T1000 (cell line): ENCODE measurements at regions not wholly inside any gene's neighbourhood (a gene's known extent, or its start where the extent isn't known, plus 50 kb on each side); places are given as distances from the start of the nearest gene placed in this dataset.
"Not testable (repeated sequence)": the region's sequence is repeated elsewhere in the genome, so short reads cannot be mapped to it uniquely, and the experiment has no call there.

Source experiments
- DNase-seq: peaks from one replicate; lab custom pipeline; 2025; ENCODE audit warnings: mixed read lengths; lab: John Stamatoyannopoulos, UW

GRCh38 chr1:163571950-163572349 is 250.2 kb downstream of the NUF2 start:
- no peak for DNase-seq

GRCh38 chr1:163574119-163574518 is 252.4 kb downstream of the NUF2 start:
- no peak for DNase-seq

- DNase-seq = no peak
Observed at GRCh38 chr1:163580926-163581325, 259.2 kb downstream of the NUF2 start.

- DNase-seq = no peak
Observed at GRCh38 chr1:163583661-163584181, 262.0 kb downstream of the NUF2 start.

- DNase-seq = no peak
Observed at GRCh38 chr1:163585796-163586195, 264.0 kb downstream of the NUF2 start.

GRCh38 chr1:163588796-163589195 is 267.0 kb downstream of the NUF2 start:
- DNase-seq = no peak

GRCh38 chr1:163589735-163590134 is 268.0 kb downstream of the NUF2 start:
- no peak for DNase-seq

- not testable (repeated sequence) for DNase-seq
Observed at GRCh38 chr1:163591131-163591530, 269.4 kb downstream of the NUF2 start.

GRCh38 chr1:163592623-163593022 is 270.9 kb downstream of the NUF2 start:
- DNase-seq = not testable (repeated sequence)

GRCh38 chr1:163596106-163596505 is 274.4 kb downstream of the NUF2 start:
- not testable (repeated sequence) for DNase-seq

GRCh38 chr1:163596541-163597258 is 274.9 kb downstream of the NUF2 start:
- DNase-seq = no peak

- DNase-seq = no peak
Observed at GRCh38 chr1:163604321-163604720, 282.6 kb downstream of the NUF2 start.

- no peak for DNase-seq
Observed at GRCh38 chr1:163604896-163605295, 283.1 kb downstream of the NUF2 start.

GRCh38 chr1:163608979-163609378 is 287.2 kb downstream of the NUF2 start:
- no peak for DNase-seq

- DNase-seq = no peak
Observed at GRCh38 chr1:163609858-163610257, 288.1 kb downstream of the NUF2 start.

- no peak for DNase-seq
Observed at GRCh38 chr1:163610486-163610885, 288.7 kb downstream of the NUF2 start.

- no peak for DNase-seq
Observed at GRCh38 chr1:163614361-163614760, 292.6 kb downstream of the NUF2 start.

- DNase-seq = no peak
Observed at GRCh38 chr1:163628034-163628773, 306.4 kb downstream of the NUF2 start.

- no peak for DNase-seq
Observed at GRCh38 chr1:163632269-163632668, 310.5 kb downstream of the NUF2 start.

- no peak for DNase-seq
Observed at GRCh38 chr1:163633366-163633765, 311.6 kb downstream of the NUF2 start.

- DNase-seq = not testable (repeated sequence)
Observed at GRCh38 chr1:163645676-163646075, 323.9 kb downstream of the NUF2 start.

- no peak for DNase-seq
Observed at GRCh38 chr1:163650624-163651023, 328.9 kb downstream of the NUF2 start.

- DNase-seq = no peak
Observed at GRCh38 chr1:163652441-163652840, 330.7 kb downstream of the NUF2 start.
